Nephron progenitor cell (in vitro differentiated cells): ENCODE measurements at regions not wholly inside any gene's neighbourhood (a gene's known extent, or its start where the extent isn't known, plus 50 kb on each side); places are given as distances from the start of the nearest gene placed in this dataset.
"Not testable (repeated sequence)": the region's sequence is repeated elsewhere in the genome, so short reads cannot be mapped to it uniquely, and the experiment has no call there.

Source experiments
- DNase-seq: peaks from one replicate; pipeline ENCODE4 v3.0.0; 2021
- H3K27ac Mint-ChIP-seq: 2 replicates; pipeline ENCODE4 v1.8.0; 2021; ENCODE audit warnings: mild to moderate bottlenecking, moderate library complexity, mixed read lengths
- H3K27me3 Mint-ChIP-seq: 2 replicates; pipeline ENCODE4 v1.8.0; 2021; ENCODE audit warnings: mild to moderate bottlenecking, low read depth, mixed read lengths; ENCODE audit not compliant: poor library complexity
- H3K36me3 Mint-ChIP-seq: 2 replicates; pipeline ENCODE4 v1.8.0; 2021; ENCODE audit warnings: low read depth, mixed read lengths
- H3K4me1 Mint-ChIP-seq: 2 replicates; pipeline ENCODE4 v1.8.0; 2021; ENCODE audit warnings: mixed read lengths
- H3K4me3 Mint-ChIP-seq: 2 replicates; pipeline ENCODE4 v1.8.0; 2021; ENCODE audit warnings: mild to moderate bottlenecking, moderate library complexity, mixed read lengths
- H3K9me3 Mint-ChIP-seq: 2 replicates; pipeline ENCODE4 v1.8.0; 2021; ENCODE audit warnings: mild to moderate bottlenecking, moderate library complexity, mixed read lengths
- TF ChIP-seq, protein P1 (sequence below): fragments of 200-600 bp; sonication (generic); IDR thresholded peaks from 2 replicates; pipeline ENCODE4 v1.5.0; 2021; ENCODE audit warnings: antibody characterized with exemption

DNA sequence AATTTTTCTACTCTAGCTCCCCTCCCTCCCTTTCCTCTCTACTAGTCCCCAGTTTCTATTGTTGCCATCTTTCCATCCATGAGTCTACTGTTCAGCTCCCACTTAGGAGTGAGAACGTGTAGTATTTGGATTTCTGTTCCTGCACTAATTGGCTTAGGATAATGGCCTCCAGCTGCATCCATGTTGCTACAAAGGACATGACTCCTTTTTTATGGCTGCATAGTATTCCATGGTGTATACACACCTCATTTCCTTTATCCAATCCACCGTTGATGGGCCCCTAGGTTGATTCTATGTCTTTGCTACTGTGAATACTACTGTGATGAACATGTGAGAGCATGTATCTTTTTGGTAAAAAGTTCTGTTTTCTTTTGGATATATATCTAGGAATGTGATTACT, 138.9 kb upstream of the MSX2 start:
- H3K4me1 Mint-ChIP-seq = peaks cover 20% of the 10 kb centered on the region
- no peaks in the 10 kb centered on the region for H3K36me3 Mint-ChIP-seq
- TF ChIP-seq, protein P1, sequence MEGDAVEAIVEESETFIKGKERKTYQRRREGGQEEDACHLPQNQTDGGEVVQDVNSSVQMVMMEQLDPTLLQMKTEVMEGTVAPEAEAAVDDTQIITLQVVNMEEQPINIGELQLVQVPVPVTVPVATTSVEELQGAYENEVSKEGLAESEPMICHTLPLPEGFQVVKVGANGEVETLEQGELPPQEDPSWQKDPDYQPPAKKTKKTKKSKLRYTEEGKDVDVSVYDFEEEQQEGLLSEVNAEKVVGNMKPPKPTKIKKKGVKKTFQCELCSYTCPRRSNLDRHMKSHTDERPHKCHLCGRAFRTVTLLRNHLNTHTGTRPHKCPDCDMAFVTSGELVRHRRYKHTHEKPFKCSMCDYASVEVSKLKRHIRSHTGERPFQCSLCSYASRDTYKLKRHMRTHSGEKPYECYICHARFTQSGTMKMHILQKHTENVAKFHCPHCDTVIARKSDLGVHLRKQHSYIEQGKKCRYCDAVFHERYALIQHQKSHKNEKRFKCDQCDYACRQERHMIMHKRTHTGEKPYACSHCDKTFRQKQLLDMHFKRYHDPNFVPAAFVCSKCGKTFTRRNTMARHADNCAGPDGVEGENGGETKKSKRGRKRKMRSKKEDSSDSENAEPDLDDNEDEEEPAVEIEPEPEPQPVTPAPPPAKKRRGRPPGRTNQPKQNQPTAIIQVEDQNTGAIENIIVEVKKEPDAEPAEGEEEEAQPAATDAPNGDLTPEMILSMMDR = no peak
- peaks cover 14% of the 10 kb centered on the region for H3K9me3 Mint-ChIP-seq
- peaks cover 13% of the 10 kb centered on the region for H3K27me3 Mint-ChIP-seq
- no peak overlapping the region for H3K27ac Mint-ChIP-seq
- no peak for DNase-seq
- H3K4me3 Mint-ChIP-seq = no peak overlapping the region

DNA sequence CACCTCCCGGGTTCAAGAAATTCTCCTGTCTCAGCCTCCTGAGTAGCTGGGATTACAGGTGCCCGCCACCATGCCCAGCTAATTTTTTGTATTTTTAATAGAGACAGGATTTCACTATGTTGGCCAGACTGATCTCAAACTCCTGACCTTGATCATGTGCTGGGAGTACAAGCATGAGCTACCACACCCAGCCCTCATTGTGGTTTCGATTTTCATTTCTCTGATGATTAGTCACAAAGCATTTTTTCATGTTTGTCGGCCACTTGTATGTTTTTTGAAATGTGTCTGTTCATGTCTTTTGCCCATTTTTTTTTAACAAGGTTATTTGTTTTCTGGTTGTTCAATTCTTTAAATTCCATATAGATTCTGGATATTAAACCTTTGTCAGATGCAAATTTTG, 138.2 kb upstream of the MSX2 start:
- not testable (repeated sequence) for DNase-seq, H3K27ac Mint-ChIP-seq, H3K4me3 Mint-ChIP-seq, H3K36me3 Mint-ChIP-seq
- peaks cover 14% of the 10 kb centered on the region for H3K9me3 Mint-ChIP-seq
- H3K27me3 Mint-ChIP-seq = peaks cover 16% of the 10 kb centered on the region
- peaks cover 13% of the 10 kb centered on the region for H3K4me1 Mint-ChIP-seq

DNA sequence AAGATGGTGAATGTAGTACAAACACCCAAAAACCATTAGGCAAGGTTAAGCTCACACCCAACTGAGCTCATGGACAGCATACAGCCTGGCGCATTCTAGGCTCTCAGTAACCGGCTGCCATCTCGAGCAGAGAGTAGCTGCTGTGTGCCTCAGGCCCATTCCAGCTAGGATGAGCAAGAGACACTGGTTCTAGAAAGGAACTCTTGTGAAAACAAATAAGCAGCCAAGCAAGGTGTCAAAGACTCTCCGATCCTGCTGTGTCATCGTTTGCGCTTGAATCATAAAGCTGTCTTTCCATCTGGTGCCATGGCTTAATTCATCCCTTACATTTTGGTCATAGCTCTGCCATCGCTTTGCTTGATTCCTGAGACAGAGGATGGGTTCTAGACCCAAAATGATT, 135.4 kb upstream of the MSX2 start:
- H3K36me3 Mint-ChIP-seq = no peaks in the 10 kb centered on the region
- peaks cover 14% of the 10 kb centered on the region for H3K9me3 Mint-ChIP-seq
- peaks cover 14% of the 10 kb centered on the region for H3K27me3 Mint-ChIP-seq
- H3K4me1 Mint-ChIP-seq = peaks cover 7% of the 10 kb centered on the region
- TF ChIP-seq, protein P1 = no peak
- H3K27ac Mint-ChIP-seq = no peak overlapping the region
- H3K4me3 Mint-ChIP-seq = no peak overlapping the region
- DNase-seq = no peak

DNA sequence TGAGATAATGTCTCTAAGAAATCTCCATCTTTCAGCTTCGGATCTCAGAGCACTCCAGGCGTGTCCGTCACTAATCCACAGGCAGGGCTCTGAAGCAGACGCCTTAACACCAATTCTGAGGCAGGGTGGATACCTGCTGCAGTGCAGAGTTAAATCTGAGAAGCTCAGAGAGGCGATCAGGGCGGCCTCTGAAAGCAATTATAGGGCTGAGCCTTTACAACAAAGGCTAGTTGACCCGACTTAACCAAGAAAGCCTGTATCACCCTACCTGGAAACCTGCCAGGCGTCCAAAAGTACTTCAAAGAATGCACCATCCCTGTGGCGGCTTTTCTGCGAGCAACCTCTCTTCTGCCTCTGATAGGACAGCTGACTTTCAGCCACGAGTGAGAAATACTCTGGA, 134.8 kb upstream of the MSX2 start:
- Mint-ChIP-seq H3K9me3 (peaks cover 14% of the 10 kb centered on the region), H3K27me3 (peaks cover 14% of the 10 kb centered on the region), H3K4me1 (peaks cover 7% of the 10 kb centered on the region), H3K36me3 (no peaks in the 10 kb centered on the region), H3K27ac (no peak overlapping the region), H3K4me3 (no peak overlapping the region)
- DNase-seq = no peak
- TF ChIP-seq, protein P1 = no peak

DNA sequence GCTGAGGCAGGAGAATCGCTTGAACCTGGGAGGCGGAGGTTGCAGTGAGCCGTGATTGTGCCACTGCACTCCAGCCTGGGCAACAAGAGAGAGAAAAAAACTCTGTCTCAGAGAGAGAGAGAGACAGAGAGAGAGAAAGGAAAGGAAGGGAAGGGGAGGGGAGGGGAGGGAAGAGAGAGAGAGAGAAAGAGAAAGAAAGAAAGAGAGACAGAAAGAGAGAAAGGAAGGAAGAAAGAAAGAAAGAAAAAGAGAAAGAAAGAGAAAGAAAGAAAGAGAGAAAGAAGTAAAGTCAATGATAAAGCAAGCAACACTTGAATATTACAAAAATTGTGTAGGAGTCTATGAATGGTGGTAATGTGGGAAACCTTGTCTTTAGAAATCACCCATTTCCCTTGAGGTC, 133.6 kb upstream of the MSX2 start:
- no peak overlapping the region for H3K4me3 Mint-ChIP-seq
- no peak for DNase-seq
- TF ChIP-seq, protein P1 = no peak
- H3K9me3 Mint-ChIP-seq = peaks cover 9% of the 10 kb centered on the region
- peaks cover 7% of the 10 kb centered on the region for H3K4me1 Mint-ChIP-seq
- H3K36me3 Mint-ChIP-seq = no peaks in the 10 kb centered on the region
- peaks cover 10% of the 10 kb centered on the region for H3K27me3 Mint-ChIP-seq
- H3K27ac Mint-ChIP-seq = no peak overlapping the region

DNA sequence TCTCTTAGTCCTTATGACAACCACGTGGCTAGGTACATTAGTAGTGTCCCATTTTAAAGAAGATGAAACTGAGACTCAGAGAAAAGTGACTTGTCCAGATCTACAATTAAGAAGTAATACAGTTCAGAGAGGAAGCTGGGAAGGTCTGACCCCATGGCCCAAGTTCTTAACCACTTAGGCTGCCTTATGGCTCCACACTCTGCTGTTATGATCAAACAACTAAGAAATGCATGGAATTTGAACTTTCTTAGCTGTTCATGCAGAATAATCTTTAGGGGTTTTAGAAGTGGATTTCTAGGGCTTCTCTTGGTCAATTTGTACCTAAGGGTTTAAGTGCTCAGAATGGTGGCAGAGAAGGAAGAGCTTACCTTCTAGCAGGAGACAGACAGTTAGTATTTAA, 128.0 kb upstream of the MSX2 start:
- Mint-ChIP-seq H3K36me3 (no peaks in the 10 kb centered on the region), H3K27me3 (peaks cover 8% of the 10 kb centered on the region), H3K9me3 (no peaks in the 10 kb centered on the region), H3K4me1 (peaks cover 18% of the 10 kb centered on the region), H3K4me3 (no peak overlapping the region), H3K27ac (peak overlapping the region; percentile 73)
- TF ChIP-seq, protein P1 = no peak
- DNase-seq = no peak
